GM19328 (cell line): ENCODE measurements at regions not wholly inside any gene's neighbourhood (a gene's known extent, or its start where the extent isn't known, plus 50 kb on each side); places are given as distances from the start of the nearest gene placed in this dataset.
"Not testable (repeated sequence)": the region's sequence is repeated elsewhere in the genome, so short reads cannot be mapped to it uniquely, and the experiment has no call there.

ENCODE experiments used
- ATAC-seq: cut with Tn5 transposase; IDR thresholded peaks from one replicate; pipeline ENCODE4 v1.9.1; 2021; ENCODE audit warnings: mild to moderate bottlenecking, moderate library complexity; ENCODE audit not compliant: unreplicated experiment

- no peak for ATAC-seq
These were observed 310.6 kb downstream of the ACTR3B start for GRCh38 chr7:153070141-153070540.

- ATAC-seq, result no peak
These were observed 313.3 kb downstream of the ACTR3B start for GRCh38 chr7:153072806-153073205.

GRCh38 chr7:153076289-153076688 lies 316.7 kb downstream of the ACTR3B start:
- ATAC-seq, result not testable (repeated sequence)

GRCh38 chr7:153081496-153081895 lies 321.9 kb downstream of the ACTR3B start:
- ATAC-seq, result no peak

GRCh38 chr7:153084278-153084677 lies 324.7 kb downstream of the ACTR3B start:
- ATAC-seq, result no peak

- ATAC-seq, result no peak
These were observed 327.9 kb downstream of the ACTR3B start for GRCh38 chr7:153087498-153087897.

- no peak for ATAC-seq
These were observed 329.0 kb downstream of the ACTR3B start for GRCh38 chr7:153088601-153089000.

- ATAC-seq, result no peak
These were observed 330.7 kb downstream of the ACTR3B start for GRCh38 chr7:153090209-153090608.

- ATAC-seq, result no peak
These were observed 331.2 kb downstream of the ACTR3B start for GRCh38 chr7:153090764-153091163.

GRCh38 chr7:153091477-153091876 lies 331.9 kb downstream of the ACTR3B start:
- no peak for ATAC-seq

GRCh38 chr7:153097511-153098201 lies 338.1 kb downstream of the ACTR3B start:
- no peak for ATAC-seq

- ATAC-seq, result no peak
These were observed 339.7 kb downstream of the ACTR3B start for GRCh38 chr7:153099235-153099634.

- ATAC-seq, result no peak
These were observed 341.2 kb downstream of the ACTR3B start for GRCh38 chr7:153100691-153101237.

- no peak for ATAC-seq
These were observed 343.6 kb downstream of the ACTR3B start for GRCh38 chr7:153103202-153103601.

- ATAC-seq, result no peak
These were observed 348.3 kb downstream of the ACTR3B start for GRCh38 chr7:153107826-153108225.

GRCh38 chr7:153109566-153109965 lies 350.0 kb downstream of the ACTR3B start:
- ATAC-seq, result no peak

- no peak for ATAC-seq
These were observed 351.1 kb downstream of the ACTR3B start for GRCh38 chr7:153110606-153111005.

GRCh38 chr7:153122255-153122654 lies 362.7 kb downstream of the ACTR3B start:
- ATAC-seq, result not testable (repeated sequence)

- no peak for ATAC-seq
These were observed 370.5 kb downstream of the ACTR3B start for GRCh38 chr7:153130052-153130451.

- no peak for ATAC-seq
These were observed 392.2 kb downstream of the ACTR3B start for GRCh38 chr7:153151766-153152165.

GRCh38 chr7:153152801-153153422 lies 393.4 kb downstream of the ACTR3B start:
- ATAC-seq, result no peak

GRCh38 chr7:153158149-153158548 lies 398.6 kb downstream of the ACTR3B start:
- no peak for ATAC-seq
